ENCODE measurements at regions not wholly inside any gene's neighbourhood (a gene's known extent, or its start where the extent isn't known, plus 50 kb on each side); places are given as distances from the start of the nearest gene placed in this dataset.

DNA sequence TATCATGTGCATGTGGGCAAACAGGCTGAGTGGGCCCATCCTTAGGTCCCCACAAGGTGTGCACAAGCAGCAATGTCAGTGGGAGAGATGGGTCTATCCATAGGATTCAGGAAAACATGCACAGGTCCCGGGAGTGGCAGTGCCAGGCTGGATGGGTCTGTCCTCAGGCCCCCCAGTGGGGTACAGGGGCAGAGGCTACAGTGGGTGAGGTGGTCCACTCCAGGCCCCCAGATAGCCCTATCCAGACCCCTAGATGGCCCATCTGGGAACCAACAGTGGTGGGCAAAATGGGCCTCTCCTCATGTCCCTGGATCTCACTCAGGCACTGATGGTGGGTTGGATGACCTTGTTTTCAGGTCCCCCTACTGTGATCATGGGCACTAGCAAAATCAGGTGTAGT is 277.8 kb upstream of the SYT1 start:
- TF ChIP-seq, protein P1, sequence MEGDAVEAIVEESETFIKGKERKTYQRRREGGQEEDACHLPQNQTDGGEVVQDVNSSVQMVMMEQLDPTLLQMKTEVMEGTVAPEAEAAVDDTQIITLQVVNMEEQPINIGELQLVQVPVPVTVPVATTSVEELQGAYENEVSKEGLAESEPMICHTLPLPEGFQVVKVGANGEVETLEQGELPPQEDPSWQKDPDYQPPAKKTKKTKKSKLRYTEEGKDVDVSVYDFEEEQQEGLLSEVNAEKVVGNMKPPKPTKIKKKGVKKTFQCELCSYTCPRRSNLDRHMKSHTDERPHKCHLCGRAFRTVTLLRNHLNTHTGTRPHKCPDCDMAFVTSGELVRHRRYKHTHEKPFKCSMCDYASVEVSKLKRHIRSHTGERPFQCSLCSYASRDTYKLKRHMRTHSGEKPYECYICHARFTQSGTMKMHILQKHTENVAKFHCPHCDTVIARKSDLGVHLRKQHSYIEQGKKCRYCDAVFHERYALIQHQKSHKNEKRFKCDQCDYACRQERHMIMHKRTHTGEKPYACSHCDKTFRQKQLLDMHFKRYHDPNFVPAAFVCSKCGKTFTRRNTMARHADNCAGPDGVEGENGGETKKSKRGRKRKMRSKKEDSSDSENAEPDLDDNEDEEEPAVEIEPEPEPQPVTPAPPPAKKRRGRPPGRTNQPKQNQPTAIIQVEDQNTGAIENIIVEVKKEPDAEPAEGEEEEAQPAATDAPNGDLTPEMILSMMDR (IDR thresholded peaks at IDR 0.05) = no peak
- no peak for TF ChIP-seq POLR2A (IDR thresholded peaks at IDR 0.05)
